GM12878 (cell line): ENCODE measurements at regions not wholly inside any gene's neighbourhood (a gene's known extent, or its start where the extent isn't known, plus 50 kb on each side); places are given as distances from the start of the nearest gene placed in this dataset.
"Not testable (repeated sequence)": the region's sequence is repeated elsewhere in the genome, so short reads cannot be mapped to it uniquely, and the experiment has no call there.

ENCODE experiments used
- ATAC-seq: fragments of 200-7000 bp; cut with Tn5 transposase; 3 replicates; pipeline ENCODE4 v1.9.1; 2020; ENCODE audit warnings: mild to moderate bottlenecking, moderate library complexity
- BruUV-seq: library from RNA; stranded (reverse); fragments of 400-500 nt; replicated peaks from 2 replicates; lab custom pipeline; 2021; lab: Mats Ljungman, UMichigan
- CTCF ChIA-PET: fragments of 300-600 bp; sonication (Branson Sonifier 250); formaldehyde crosslinking; extraction: SDS; loops from one replicate; lab custom pipeline; 2021; ENCODE audit warnings: inconsistent platforms; lab: Yijun Ruan, JAX
- POLR2A ChIA-PET: fragments of 350-600 bp; formaldehyde crosslinking; extraction: SDS; loops from one replicate; lab custom pipeline; 2021; ENCODE audit warnings: inconsistent platforms; lab: Charles Lee
- RAD21 ChIA-PET: fragments of 300-600 bp; sonication (Branson Sonifier 250); formaldehyde crosslinking; loops from one replicate; lab custom pipeline; 2023; ENCODE audit warnings: antibody characterized with exemption; ENCODE audit not compliant: unreplicated experiment; lab: Charles Lee
- SMC1A ChIA-PET: fragments of 300-600 bp; sonication (Branson Sonifier 250); formaldehyde crosslinking; loops from one replicate; lab custom pipeline; 2023; ENCODE audit not compliant: unreplicated experiment, uncharacterized antibody; lab: Charles Lee
- DNase-seq: peaks from one replicate; pipeline ENCODE4 v3.0.0-alpha.2; 2011; ENCODE audit warnings: low read depth, low spot score
- FAIRE-seq: peaks from 3 replicates; lab custom pipeline; 2011; peaks lifted over from hg19 to GRCh38; lab: Jason Lieb, UNC
- H2AFZ ChIP-seq: 2 replicates; pipeline ENCODE4 v1.6.0; 2011; ENCODE audit warnings: low read depth, low read length, control low read depth; ENCODE audit not compliant: control insufficient read depth
- H3K27ac ChIP-seq: 2 replicates; pipeline ENCODE4 v1.5.1; 2011; ENCODE audit warnings: control low read depth; ENCODE audit not compliant: control insufficient read depth, insufficient read depth
- H3K27me3 ChIP-seq, 2 experiments: replicated peaks in 1 of 2; 2 replicates each; pipeline versions ENCODE4 v1.6.0 to v1.6.1; 2011; ENCODE audit warnings: low read length in 1 of 2; ENCODE audit not compliant: control insufficient read depth in 2 of 2, insufficient read depth in 2 of 2
- H3K36me3 ChIP-seq, 2 experiments: 2 replicates each; pipeline ENCODE4 v1.5.1; 2011; ENCODE audit warnings: low read length in 1 of 2; ENCODE audit not compliant: control insufficient read depth in 2 of 2, insufficient read depth in 2 of 2
- H3K4me1 ChIP-seq: 2 replicates; pipeline ENCODE4 v1.6.1; 2011; ENCODE audit warnings: mild to moderate bottlenecking, low read length, moderate library complexity, mixed read lengths; ENCODE audit not compliant: control insufficient read depth, insufficient read depth
- H3K4me2 ChIP-seq: 2 replicates; pipeline ENCODE4 v1.6.0; 2011; ENCODE audit warnings: control low read depth; ENCODE audit not compliant: control insufficient read depth, insufficient read depth
- H3K4me3 ChIP-seq: fragments of 200-600 bp; sonication (generic); 2 replicates; pipeline ENCODE4 v1.5.1; 2016
- H3K79me2 ChIP-seq: 2 replicates; pipeline ENCODE4 v1.6.0; 2011; ENCODE audit warnings: low read length; ENCODE audit not compliant: control insufficient read depth, insufficient read depth
- H3K9ac ChIP-seq: 2 replicates; pipeline ENCODE4 v1.8.0; 2011; ENCODE audit warnings: low read length, control low read depth, mixed read lengths; ENCODE audit not compliant: control insufficient read depth, insufficient read depth
- H3K9me3 ChIP-seq: replicated peaks from 3 replicates; pipeline ENCODE4 v1.5.1; 2011; ENCODE audit warnings: mild to moderate bottlenecking, low read length; ENCODE audit not compliant: control insufficient read depth, insufficient read depth
- H4K20me1 ChIP-seq: 2 replicates; pipeline ENCODE4 v1.6.0; 2011; ENCODE audit not compliant: control insufficient read depth, insufficient read depth
- CHD1 ChIP-seq: IDR thresholded peaks from 2 replicates; pipeline ENCODE4 v1.6.1; 2012; ENCODE audit warnings: low read depth, low read length, improper control_type of control experiment
- CHD2 ChIP-seq: IDR thresholded peaks from 2 replicates; pipeline ENCODE4 v1.6.1; 2011; ENCODE audit warnings: low read depth, low read length, improper control_type of control experiment, borderline replicate concordance
- CHD4 ChIP-seq: fragments of 200-600 bp; sonication (generic); IDR thresholded peaks from 2 replicates; pipeline ENCODE4 v1.6.1; 2016; ENCODE audit warnings: mild to moderate bottlenecking
- ETV6 ChIP-seq, 2 experiments: fragments of 450-650 bp in 1 of 2; IDR thresholded peaks in 1 of 2; conservative IDR thresholded peaks in 1 of 2; 2 replicates each; pipeline ENCODE4 v1.6.1; 2014; ENCODE audit warnings: antibody characterized with exemption in 1 of 2, borderline replicate concordance in 1 of 2, low read depth in 1 of 2, mild to moderate bottlenecking in 1 of 2, moderate library complexity in 1 of 2
- IRF5 ChIP-seq: fragments of 450-650 bp; IDR thresholded peaks from 2 replicates; pipeline ENCODE4 v1.6.1; 2017; ENCODE audit warnings: borderline replicate concordance
- POLR2A ChIP-seq: IDR thresholded peaks from 2 replicates; pipeline ENCODE4 v1.6.1; 2011; ENCODE audit warnings: low read depth, mild to moderate bottlenecking, low read length
- SP1 ChIP-seq: IDR thresholded peaks from one replicate; pipeline ENCODE4 v1.6.1; 2011; ENCODE audit warnings: low read depth, low read length
- SREBF2 ChIP-seq: IDR thresholded peaks from 2 replicates; pipeline ENCODE4 v1.6.1; 2012; ENCODE audit warnings: mild to moderate bottlenecking, low read length
- STAT3 ChIP-seq: IDR thresholded peaks from 2 replicates; pipeline ENCODE4 v1.6.1; 2011; ENCODE audit warnings: low read depth, low read length, improper control_type of control experiment
- WGBS: methylation state at CpG from one replicate; pipeline ENCODE4 v1.1.6; 2016; ENCODE audit warnings: low lambda C conversion rate; ENCODE audit not compliant: insufficient replicate concordance, insufficient coverage; ENCODE audit errors: missing lambda C conversion rate; 5-methylcytosine and 5-hydroxymethylcytosine counted together
- in situ Hi-C: fragments of 300-500 bp; cut with MboI; formaldehyde crosslinking; loops from 9 replicates; pipeline ENCODE4 v1.14.3; 2018; ENCODE audit warnings: mixed read lengths
- intact Hi-C: fragments of 100-400 bp; cut with micrococcal nuclease; formaldehyde crosslinking; loops from one replicate; pipeline ENCODE4 v1.14.2; 2022; ENCODE audit not compliant: unreplicated experiment

- Histone ChIP-seq H3K4me2 (no peak overlapping the region), H3K36me3 (no peaks in the 10 kb centered on the region), H3K79me2 (no peaks in the 10 kb centered on the region), H3K9me3 (no peaks in the 10 kb centered on the region), H3K27ac (no peak overlapping the region), H3K9ac (no peak overlapping the region), H3K4me3 (no peak overlapping the region), H4K20me1 (no peaks in the 10 kb centered on the region), H2AFZ (no peak overlapping the region), H3K27me3 (no peaks in the 10 kb centered on the region), H3K4me1 (no peaks in the 10 kb centered on the region)
- SMC1A ChIA-PET: interaction anchor here (0.7 to 1.1 kb wide), 2 partner anchors 16 to 97 kb away, joined by 3 read pairs; no protein-coding TSS in a partner anchor
- ATAC-seq: no peak
- intact Hi-C loops (no loop called here), in situ Hi-C loops (no loop called here)
- no TSS peak for BruUV-seq
- WGBS: 0% methylated on average over 1 of the region's 1 CpG
- RAD21 ChIA-PET: no interaction called here
- FAIRE-seq: no peak
- DNase-seq: no peak
- CTCF ChIA-PET: no interaction called here
- POLR2A ChIA-PET: no interaction called here
- TF ChIP-seq CHD1: no peak
- no peak for TF ChIP-seq ETV6 (conservative IDR thresholded peaks at IDR 0.05 in 1 of 2, IDR thresholded peaks at IDR 0.05 in 1 of 2; ENCODE audit: borderline replicate concordance in 1 of 2, low read depth in 1 of 2)
- TF ChIP-seq POLR2A: no peak
- no peak for TF ChIP-seq CHD4
- no peak for TF ChIP-seq CHD2
- no peak for TF ChIP-seq STAT3
- TF ChIP-seq SREBF2: no peak
- no peak for TF ChIP-seq IRF5
- no peak for TF ChIP-seq SP1
Observed at GRCh38 chr4:72886602-72887001, 182.9 kb downstream of the COX18 start.

GRCh38 chr4:72884225-72884624 lies 185.3 kb downstream of the COX18 start:
- POLR2A ChIA-PET, H3K27me3 ChIP-seq, H4K20me1 ChIP-seq, H3K4me3 ChIP-seq, H3K4me2 ChIP-seq, RAD21 ChIA-PET, ATAC-seq, H3K9me3 ChIP-seq, CTCF ChIA-PET, SMC1A ChIA-PET, H3K27ac ChIP-seq, BruUV-seq, H3K4me1 ChIP-seq, DNase-seq, H3K9ac ChIP-seq, in situ Hi-C loops, H2AFZ ChIP-seq, intact Hi-C loops, H3K79me2 ChIP-seq, FAIRE-seq, H3K36me3 ChIP-seq: not testable (repeated sequence)
- WGBS: 18% methylated on average over 7 of the region's 7 CpGs
